HEK293T (cell line): ENCODE measurements at regions not wholly inside any gene's neighbourhood (a gene's known extent, or its start where the extent isn't known, plus 50 kb on each side); places are given as distances from the start of the nearest gene placed in this dataset.

ENCODE experiments used
- CTCF ChIA-PET: fragments of 350-600 bp; formaldehyde crosslinking; extraction: SDS; loops from one replicate; lab custom pipeline; 2021; ENCODE audit warnings: antibody characterized with exemption, inconsistent platforms; lab: Yijun Ruan, JAX
- POLR2A ChIA-PET: fragments of 350-600 bp; formaldehyde crosslinking; extraction: SDS; loops from one replicate; lab custom pipeline; 2020; ENCODE audit warnings: antibody characterized with exemption, inconsistent platforms; lab: Yijun Ruan, JAX
- DNase-seq: peaks from one replicate; pipeline ENCODE4 v3.0.0; 2012; ENCODE audit warnings: mixed read lengths; ENCODE audit errors: extremely low spot score
- ARNT ChIP-seq: fragments of 450-650 bp; IDR thresholded peaks from 2 replicates; pipeline ENCODE4 v1.6.1; 2017; ENCODE audit warnings: mild to moderate bottlenecking
- BHLHE40 ChIP-seq: fragments of 450-650 bp; IDR thresholded peaks from 2 replicates; pipeline ENCODE4 v1.6.1; 2016; ENCODE audit warnings: mild to moderate bottlenecking, moderate library complexity, borderline replicate concordance
- CTBP1 ChIP-seq: fragments of 450-650 bp; IDR thresholded peaks from 2 replicates; pipeline ENCODE4 v1.6.1; 2016; ENCODE audit warnings: borderline replicate concordance
- ELF4 ChIP-seq: fragments of 450-650 bp; IDR thresholded peaks from 2 replicates; pipeline ENCODE4 v1.6.1; 2017; ENCODE audit warnings: antibody characterized with exemption
- FOXA1 ChIP-seq: fragments of 450-650 bp; IDR thresholded peaks from 2 replicates; pipeline ENCODE4 v1.6.1; 2016; ENCODE audit warnings: mild to moderate bottlenecking
- FOXK2 ChIP-seq: fragments of 450-650 bp; IDR thresholded peaks from 2 replicates; pipeline ENCODE4 v1.6.1; 2016; ENCODE audit warnings: mild to moderate bottlenecking
- FOXM1 ChIP-seq: fragments of 450-650 bp; IDR thresholded peaks from 2 replicates; pipeline ENCODE4 v1.6.1; 2017; ENCODE audit warnings: mild to moderate bottlenecking, borderline replicate concordance
- HDGF ChIP-seq: fragments of 450-650 bp; IDR thresholded peaks from 2 replicates; pipeline ENCODE4 v1.6.1; 2017; ENCODE audit warnings: antibody characterized with exemption, borderline replicate concordance
- L3MBTL2 ChIP-seq: fragments of 450-650 bp; conservative IDR thresholded peaks from 2 replicates; pipeline ENCODE4 v1.6.1; 2016; ENCODE audit warnings: mild to moderate bottlenecking
- LEF1 ChIP-seq: fragments of 450-650 bp; IDR thresholded peaks from 2 replicates; pipeline ENCODE4 v1.6.1; 2017; ENCODE audit warnings: mild to moderate bottlenecking, borderline replicate concordance
- NFRKB ChIP-seq: fragments of 450-650 bp; IDR thresholded peaks from 2 replicates; pipeline ENCODE4 v1.6.1; 2016; ENCODE audit warnings: mild to moderate bottlenecking, moderate library complexity
- PKNOX1 ChIP-seq: fragments of 450-650 bp; IDR thresholded peaks from 2 replicates; pipeline ENCODE4 v1.6.1; 2016
- SP1 ChIP-seq: fragments of 450-650 bp; IDR thresholded peaks from 2 replicates; pipeline ENCODE4 v1.6.1; 2017
- SUZ12 ChIP-seq: fragments of 450-650 bp; IDR thresholded peaks from 2 replicates; pipeline ENCODE4 v1.6.1; 2016; ENCODE audit warnings: mild to moderate bottlenecking
- TARDBP ChIP-seq: fragments of 450-650 bp; IDR thresholded peaks from 2 replicates; pipeline ENCODE4 v1.6.1; 2016
- ZNF384 ChIP-seq: fragments of 450-650 bp; IDR thresholded peaks from 2 replicates; pipeline ENCODE4 v1.6.1; 2016

- ChIA-PET POLR2A (no interaction called here), CTCF (interaction anchor here (0.7 kb wide), 1 partner anchor 173 kb away, joined by 3 read pairs; no protein-coding TSS in a partner anchor)
- TF ChIP-seq FOXK2 (no peak), PKNOX1 (no peak), CTBP1 (no peak), FOXA1 (no peak), NFRKB (no peak), BHLHE40 (no peak), SP1 (no peak), SUZ12 (no peak), ARNT (no peak)
- no peak for DNase-seq
Observed at GRCh38 chr22:48478529-48479265, 1349.0 kb downstream of the BRD1 start.

GRCh38 chr22:48478124-48478523 lies 1349.5 kb downstream of the BRD1 start:
- no peak for DNase-seq
- TF ChIP-seq NFRKB, result no peak
- TF ChIP-seq LEF1, result no peak
- TF ChIP-seq PKNOX1, result no peak
- no peak for TF ChIP-seq HDGF
- TF ChIP-seq L3MBTL2, result no peak
- POLR2A ChIA-PET, result no interaction called here
- CTCF ChIA-PET, result interaction anchor here (0.7 kb wide), 1 partner anchor 173 kb away, joined by 3 read pairs; no protein-coding TSS in a partner anchor

- CTCF ChIA-PET, result interaction anchor here (0.8 kb wide), 1 partner anchor 1501 kb away, joined by 3 read pairs; no protein-coding TSS in a partner anchor
- DNase-seq, result no peak
Observed at GRCh38 chr22:48477031-48477721, 1350.5 kb downstream of the BRD1 start.

GRCh38 chr22:48476577-48476976 lies 1351.1 kb downstream of the BRD1 start:
- no peak for DNase-seq
- POLR2A ChIA-PET, result no interaction called here
- CTCF ChIA-PET, result no interaction called here
- TF ChIP-seq SP1 (no peak), FOXA1 (no peak), ELF4 (no peak), PKNOX1 (no peak), SUZ12 (no peak), ZNF384 (no peak), BHLHE40 (no peak), ARNT (no peak), LEF1 (no peak), FOXK2 (no peak), TARDBP (no peak), FOXM1 (no peak), NFRKB (no peak), CTBP1 (no peak), L3MBTL2 (no peak), HDGF (no peak)

More at GRCh38 chr22:48477031-48477721, 1350.5 kb downstream of the BRD1 start:
- POLR2A ChIA-PET, result no interaction called here
- no peak for TF ChIP-seq FOXM1

- no peak for DNase-seq
- TF ChIP-seq SP1 (no peak), PKNOX1 (no peak)
- CTCF ChIA-PET, result no interaction called here
- POLR2A ChIA-PET, result no interaction called here
Observed at GRCh38 chr22:48475661-48476345, 1351.9 kb downstream of the BRD1 start.

GRCh38 chr22:48474881-48475280 lies 1352.8 kb downstream of the BRD1 start:
- DNase-seq, result no peak
- ChIA-PET POLR2A (no interaction called here), CTCF (no interaction called here)
- TF ChIP-seq BHLHE40, result no peak
- TF ChIP-seq FOXK2, result no peak
- no peak for TF ChIP-seq FOXA1
- no peak for TF ChIP-seq ARNT
